ENCODE measurements at regions not wholly inside any gene's neighbourhood (a gene's known extent, or its start where the extent isn't known, plus 50 kb on each side); places are given as distances from the start of the nearest gene placed in this dataset.
A peak's percentile ranks its signal among the peaks of the same experiment; 100 is the strongest.

DNA sequence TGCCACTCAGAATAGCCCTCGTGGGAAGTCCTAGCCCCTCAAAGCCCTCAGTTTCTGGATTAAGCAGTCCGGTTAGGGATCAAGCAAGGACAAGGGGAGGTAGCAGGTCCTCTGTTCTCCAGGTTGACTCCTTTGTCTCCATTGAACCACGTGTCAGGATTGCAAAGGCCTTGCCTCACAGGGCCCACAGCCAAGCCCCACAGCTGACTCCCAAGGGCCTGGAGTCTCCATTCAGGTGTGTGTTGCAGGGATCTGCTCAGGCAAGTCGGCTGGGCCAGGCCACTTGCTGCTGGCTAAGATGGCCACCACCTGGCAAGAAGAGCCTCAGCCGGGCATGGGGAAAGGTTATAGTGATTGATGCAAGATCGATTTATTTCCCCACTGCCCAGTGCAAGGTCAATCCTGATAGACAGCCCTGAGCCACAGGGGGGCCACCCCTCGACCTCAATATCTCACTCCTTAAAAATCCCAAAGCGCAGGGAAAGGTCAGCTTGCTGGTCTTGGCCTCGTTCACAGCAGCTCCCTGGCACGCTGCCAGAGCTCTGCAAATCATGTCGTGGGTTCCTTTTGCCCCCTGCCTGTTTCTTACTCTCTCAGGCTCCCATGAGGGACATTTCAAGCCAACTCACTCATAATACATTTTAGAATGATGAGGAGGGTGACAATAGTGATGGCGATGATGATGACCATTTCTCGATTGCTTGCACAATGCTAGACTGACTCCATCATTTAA lies 75.9 kb downstream of the EDN3 start:
- no peak for DNase-seq

DNA sequence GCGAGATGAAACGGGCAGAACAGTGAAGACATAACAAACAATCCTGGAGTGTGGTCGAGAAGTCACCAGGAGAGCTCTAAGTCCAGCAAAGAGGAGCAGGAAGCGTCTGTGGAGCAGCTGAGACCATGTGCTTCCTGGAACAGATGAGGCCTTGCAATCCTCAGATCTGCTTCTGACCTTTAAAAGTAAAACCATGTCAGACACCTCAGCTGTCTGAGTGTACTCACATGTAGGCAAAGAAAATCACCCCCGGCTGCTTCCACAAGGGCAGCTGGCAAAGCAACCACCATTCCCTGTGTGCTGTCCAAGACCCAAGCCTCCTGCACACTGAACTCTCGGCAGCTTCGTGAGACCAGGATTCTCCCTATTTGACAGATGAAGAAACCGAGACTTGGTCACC lies 76.6 kb downstream of the EDN3 start:
- no peak for DNase-seq

DNA sequence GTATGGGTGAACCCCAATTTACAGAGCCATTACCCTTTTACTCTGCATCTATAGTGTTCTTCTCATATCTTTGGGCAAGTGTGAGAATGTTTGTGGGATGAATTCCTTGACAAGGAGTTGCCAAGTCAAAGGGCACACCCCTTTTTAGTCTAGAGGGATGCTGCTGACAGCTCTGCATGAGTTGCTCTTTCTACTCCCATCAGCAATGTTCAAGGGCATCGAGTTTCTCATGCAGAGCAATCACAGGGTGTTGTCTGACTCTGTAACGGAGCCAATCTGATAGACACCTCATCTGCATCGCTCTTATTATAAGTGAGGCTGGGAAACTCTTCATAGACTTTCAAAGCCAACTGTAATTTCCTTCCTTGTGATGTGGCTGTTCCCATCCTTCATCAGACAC lies 77.4 kb downstream of the EDN3 start:
- no peak for DNase-seq

DNA sequence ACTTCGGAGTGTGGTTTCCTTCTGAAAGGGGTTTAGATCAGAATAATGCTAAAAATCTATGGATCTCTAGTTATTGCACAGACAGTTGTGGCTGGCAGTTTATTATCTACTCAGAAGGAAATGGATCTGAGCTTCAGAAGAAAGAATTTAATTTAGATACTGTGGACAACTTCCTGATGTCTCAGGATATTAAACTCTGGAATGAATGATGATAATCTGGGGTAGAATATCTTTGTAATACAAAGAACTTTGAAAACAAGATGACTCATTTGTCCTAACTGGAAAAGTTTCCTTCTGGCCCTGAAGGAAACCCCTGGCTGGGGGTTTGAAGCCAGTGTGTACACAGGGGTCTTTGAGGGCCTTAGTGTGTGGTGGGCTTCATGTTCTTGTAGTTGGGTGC lies 78.0 kb downstream of the EDN3 start:
- DNase-seq: no peak

DNA sequence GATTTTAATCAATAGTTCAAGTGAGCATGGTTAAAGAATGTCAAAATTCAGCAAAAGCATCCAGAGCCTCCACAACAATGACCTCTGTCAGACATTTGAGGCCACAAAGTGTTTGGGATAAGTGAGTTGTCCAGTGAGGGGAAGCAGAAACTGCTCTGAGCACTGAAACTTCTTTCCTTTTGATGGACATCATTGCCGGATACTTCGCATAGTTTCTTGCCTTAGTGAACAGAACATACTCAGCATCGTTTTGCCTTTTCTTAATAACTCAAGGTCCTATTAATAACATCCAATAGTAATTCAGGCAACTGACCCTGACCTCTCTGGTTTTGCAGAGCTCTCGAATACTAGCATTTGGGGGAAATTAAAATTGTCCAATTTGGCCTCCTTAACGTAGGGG lies 78.6 kb downstream of the EDN3 start:
- no peak for DNase-seq

DNA sequence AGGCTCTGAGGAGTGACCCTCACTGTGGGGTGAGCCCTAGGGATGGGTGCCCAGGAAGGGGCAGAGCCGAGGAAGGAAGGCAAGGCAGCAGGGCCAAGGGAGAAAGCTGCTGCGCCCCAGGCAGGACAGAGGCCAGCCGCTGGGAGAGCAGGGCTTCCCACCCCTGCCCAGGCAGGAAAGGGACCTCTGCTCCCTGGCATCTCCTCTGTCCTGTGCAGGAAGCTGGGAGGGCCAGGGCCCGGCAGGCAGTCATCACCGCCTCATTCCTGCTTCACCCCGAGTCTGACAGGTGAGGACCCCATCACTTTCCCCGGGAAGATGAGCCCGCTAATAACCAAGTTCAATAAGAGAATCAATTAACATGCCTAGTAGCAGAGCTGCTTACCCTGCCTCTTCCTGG lies 81.3 kb downstream of the EDN3 start:
- DNase-seq: no peak

DNA sequence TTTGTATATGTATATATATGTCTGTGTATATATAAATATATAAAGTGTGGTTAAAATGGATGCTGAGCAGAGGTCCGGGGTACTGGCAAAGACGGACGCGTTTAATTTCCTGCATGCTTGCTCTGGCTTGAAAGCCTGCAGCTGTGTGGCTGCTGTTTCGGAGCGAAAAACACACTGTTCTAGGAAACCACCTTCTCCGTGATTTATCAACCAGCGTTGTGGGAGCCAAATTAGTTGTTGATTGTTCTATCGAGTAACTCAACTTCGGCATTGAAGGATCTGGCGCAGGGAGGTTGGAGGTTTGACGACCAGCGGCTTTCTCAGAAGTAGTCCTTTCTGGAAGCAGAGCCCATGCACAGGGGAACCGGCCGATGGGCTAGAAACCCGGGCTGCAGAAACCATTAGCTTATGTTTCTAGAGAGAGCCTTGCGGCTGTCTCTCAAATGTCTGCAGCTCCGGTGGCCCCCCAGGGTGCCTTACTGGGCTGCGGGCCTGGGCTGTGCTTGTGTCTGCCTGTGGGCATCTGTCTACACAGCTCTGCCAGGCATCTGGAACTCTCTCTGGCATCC lies 81.8 kb downstream of the EDN3 start:
- DNase-seq: no peak

DNA sequence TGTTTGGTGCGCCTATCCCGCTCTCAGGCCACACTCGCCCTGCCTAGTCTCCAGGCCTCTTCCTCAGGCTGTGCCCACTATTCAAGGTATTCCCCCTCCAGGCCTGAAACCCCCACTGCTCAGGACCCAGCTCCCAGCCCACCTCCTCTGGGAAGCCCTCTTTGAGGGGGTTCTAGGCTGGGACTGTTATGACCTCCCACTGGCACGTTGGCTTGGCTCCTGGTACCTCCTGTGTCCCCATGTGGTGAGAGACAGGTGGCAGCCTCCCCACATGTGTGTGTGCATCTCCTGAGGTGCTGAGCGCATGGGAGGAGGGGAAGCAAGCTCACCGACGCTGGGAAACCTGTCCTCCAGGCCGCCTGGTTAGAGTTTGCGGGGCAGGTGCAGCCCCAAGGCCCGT lies 82.5 kb downstream of the EDN3 start:
- no peak for DNase-seq

DNA sequence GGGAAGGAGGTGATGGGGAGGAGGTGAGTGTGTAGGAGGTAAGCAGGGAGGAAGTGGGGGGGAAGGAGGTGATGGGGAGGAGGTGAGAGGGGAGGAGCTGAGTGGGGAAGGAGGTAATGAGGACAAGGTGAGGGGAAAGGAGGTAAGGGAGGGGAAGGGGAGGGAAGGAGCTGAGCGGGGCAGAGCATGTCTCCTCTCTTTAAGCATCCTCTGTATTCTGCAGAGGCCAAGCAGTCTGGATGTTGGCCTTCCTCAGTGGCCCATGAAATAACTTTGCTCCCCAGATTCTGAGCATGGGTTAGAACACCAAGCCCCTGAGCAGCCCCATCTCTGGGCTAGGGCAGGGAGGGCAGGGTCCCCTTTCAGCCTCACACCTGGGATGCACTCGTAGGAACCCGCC lies 84.6 kb downstream of the EDN3 start:
- no peak for DNase-seq

DNA sequence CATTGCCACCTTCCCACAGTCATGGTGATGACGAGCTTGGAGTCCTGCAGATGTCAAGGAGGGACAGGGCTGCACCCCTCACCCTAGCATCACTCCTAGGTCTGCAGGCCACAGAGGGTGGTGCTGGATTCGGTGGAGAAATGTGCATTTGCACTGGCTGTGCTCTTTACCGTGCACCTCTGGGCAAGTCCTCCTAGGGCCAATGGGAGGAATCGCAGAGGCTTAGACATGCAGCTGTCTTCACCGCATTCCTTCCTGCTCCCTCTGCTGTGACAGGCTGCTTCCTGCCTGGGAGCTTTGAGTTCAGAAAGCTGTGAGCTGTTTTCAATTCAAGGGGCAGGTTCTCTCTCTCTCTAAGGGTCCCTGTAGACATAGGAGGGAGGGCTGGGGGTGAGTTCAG lies 85.1 kb downstream of the EDN3 start:
- DNase-seq: no peak

DNA sequence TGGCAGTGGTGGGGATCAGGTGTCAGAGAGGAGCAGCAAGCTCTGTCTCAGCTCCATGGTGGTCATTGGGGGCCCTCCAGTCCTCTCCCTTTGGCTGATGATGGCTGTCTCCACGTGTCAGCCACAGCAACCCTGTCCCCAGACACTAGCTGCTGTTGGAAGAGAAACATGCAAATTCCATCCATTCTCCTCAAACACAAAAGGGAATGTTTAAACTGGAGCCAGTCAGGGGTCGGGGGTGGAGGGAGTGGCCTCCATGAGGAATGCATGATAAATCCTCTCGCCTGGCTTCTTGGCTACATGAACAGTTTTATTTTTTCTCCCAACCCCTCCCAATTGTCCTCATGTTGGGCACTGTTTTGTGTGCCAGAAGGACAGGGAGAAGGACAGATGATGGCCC lies 86.4 kb downstream of the EDN3 start:
- no peak for DNase-seq

DNA sequence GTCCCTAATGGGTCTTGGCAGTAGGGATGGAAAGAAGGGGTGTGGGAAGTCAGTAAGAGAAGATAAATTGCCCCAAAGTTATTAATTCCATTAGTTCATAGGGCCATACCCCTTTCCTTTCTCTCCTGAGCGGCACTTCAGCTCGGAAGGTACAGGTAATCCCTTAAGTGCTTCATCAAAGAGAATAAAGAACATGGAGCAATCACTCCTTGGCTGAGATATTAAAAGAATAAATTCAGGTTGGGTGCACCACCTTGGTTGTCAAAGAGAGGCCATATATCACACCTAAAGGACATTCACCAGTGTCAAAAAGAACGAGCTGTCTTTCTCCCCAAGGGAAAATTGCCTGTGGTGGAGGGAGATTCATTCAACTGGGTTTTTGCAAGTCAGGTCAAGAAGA lies 87.5 kb downstream of the EDN3 start:
- no peak for DNase-seq

DNA sequence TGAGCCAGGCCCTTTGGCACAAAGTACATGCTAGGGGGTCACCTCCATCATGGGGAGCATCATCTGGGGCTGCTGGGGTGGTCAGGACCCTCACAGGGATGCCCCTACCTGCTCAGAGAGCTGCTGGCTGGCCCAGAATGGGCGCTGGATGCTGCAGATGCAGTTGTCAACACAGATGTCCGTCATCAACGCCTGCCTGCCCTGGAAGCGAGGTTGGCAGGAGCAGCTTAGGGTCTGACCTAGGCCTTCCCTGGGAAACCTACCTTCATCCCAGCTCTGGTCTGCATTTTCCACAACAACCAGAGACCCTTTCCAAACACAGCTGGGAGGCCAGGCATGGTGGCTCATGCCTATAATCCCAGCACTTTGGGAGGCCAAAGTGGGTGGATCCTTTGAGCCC lies 88.0 kb downstream of the EDN3 start:
- DNase-seq: no peak

DNA sequence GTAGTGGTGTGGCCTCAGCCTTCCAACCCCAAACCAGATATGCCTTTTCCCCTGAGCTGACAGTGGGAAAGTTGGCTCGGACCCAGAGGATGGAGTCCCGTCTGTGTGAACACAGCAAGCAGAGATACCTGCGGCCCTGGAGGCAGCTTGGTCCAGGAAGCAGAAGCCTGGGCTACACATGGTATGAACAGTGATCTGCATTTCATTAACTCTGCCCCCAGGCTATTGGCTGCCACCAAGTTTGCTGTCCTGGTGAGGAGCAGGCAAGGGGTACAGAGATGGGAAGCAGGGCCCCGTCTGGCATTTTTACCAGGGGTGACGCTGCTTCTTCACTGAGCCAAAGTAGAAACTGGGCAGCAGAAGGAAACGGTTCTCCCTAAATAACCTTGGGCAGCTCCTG lies 90.0 kb downstream of the EDN3 start:
- DNase-seq: no peak

DNA sequence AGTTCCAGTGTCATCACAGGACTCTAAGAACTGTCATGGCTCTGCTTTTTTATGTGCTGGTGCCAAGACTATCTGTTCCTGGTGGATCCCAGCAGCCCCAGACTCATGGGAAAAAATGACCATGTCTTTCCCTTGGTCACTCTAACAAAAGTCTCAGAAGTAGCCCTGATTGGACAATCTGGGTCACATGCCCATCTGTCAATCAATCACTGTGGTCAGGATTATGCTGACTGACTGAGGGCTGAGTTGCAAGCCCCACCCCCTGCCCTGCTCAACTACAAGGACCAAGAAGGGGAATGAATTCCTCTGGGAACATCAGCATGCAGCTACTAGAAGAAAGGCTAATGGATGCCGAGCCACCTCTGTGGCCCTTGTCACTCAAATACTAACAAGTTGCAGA lies 91.6 kb downstream of the EDN3 start:
- no peak for DNase-seq

DNA sequence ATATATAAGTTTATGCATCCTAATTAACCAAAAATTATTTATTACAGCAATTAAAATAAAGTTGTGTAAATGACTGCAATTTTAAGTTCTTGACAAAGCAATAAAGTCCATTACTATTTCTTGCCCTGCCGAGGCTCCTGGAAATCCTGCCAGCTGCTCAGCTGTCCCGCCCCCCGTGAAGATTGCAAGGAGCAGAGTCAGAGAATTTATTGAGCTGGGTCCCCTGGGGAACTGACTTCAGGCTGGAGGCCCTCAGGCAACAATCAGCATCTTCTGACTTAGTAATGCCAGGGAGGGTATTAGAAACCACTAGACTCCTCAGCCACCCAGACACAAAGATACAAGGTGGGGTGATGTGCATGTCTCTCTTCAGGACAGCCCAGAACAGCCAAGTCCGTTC lies 92.3 kb downstream of the EDN3 start:
- no peak for DNase-seq

DNA sequence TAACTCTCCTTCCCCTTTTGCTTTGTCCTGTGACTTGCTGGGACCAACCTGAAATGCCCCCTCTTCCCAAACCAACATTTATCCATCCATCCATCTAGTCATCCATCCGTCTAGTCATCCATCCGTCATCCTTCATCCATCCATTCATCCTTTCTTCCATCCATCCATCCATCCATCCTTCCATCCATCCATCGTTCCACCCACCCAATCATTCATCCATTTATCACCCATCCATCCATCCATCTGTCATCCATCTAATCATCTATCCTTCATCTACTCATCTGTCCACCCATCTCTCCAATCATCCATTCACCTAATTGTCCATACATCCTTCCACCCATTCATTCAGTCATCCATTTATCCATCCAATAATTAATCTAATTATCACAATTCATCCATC lies 92.7 kb downstream of the EDN3 start:
- DNase-seq: no peak

DNA sequence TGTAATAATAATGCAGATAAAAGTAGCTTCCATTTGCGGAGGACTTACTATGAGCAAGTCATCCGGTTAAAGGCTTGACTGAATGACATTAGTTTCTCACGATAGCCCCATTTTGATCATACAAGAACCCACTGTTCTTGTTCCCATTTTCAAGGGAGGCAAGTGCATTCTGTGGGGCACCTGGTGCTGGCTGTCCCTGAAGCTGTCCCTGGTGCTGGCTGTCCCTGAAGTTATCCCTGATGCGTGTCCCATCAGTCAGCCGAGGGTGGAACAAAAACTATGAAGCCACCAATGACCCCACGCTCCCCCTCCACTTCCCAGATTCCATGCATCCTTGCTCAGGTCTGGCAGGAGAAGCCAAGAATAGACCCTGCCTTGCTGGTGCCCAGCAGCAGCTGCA lies 95.3 kb downstream of the EDN3 start:
- no peak for DNase-seq

DNA sequence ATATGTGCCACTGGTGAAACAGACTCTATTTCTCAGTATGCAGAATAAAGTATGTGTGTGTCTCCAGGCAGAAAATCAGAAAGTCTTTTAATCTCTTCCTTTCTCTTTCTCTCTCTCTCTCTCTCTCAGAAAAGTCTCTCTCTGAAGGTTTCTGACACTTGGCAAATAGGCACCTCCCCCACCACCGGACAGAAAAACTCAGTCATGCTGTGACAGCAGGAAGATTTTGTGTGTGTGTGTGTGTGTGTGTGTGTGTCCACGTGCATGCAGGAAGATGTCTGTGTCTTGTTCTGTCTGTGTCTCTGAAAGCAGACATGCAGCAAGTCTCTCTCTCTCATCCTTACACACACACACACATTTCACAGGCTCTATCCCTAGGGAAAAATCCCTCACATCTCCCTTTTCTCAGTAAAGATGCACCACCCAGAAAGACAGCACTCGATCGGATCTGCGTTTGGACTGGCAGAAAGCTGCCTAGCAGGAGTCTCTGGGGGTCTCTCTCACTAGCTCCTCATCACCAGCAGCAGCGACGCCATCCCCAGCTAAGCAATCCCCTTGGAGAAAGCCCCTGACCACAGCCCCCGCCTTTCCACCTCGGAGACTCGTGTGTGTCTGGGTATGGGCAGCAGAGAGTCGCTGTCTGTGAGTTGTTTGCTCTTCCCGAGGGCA lies 98.3 kb downstream of the EDN3 start:
- DNase-seq: no peak

DNA sequence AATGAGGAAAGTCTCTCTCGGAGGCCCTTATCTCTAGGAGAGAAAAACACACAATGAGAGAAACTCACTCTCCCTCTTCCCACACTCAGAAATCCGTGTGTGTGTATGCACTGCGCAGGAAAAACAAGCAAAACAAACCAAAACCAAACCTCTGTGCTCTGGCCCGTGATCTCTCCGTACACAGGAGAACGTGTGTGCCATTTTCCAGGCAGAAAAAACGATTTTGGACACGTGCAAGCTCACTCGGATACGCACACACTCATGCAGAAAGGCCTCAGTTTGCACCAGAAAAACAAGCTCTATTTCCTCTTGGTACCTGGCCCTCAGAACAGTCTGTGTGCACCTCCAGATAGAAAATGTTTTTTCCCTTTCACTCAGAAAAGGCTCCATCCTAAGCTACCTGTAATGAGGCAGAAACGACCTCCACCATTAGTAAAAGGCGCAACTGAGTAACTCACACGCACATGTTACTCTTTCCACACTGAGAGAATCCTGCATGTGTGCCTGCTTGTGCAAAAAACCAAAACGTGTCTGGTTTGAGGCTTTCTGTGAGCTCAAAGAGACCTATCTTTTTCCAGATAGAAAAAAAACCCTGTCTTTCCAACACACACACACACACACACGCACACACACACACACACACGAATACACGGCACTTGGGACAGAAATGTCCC lies 99.2 kb downstream of the EDN3 start:
- no peak for DNase-seq

DNA sequence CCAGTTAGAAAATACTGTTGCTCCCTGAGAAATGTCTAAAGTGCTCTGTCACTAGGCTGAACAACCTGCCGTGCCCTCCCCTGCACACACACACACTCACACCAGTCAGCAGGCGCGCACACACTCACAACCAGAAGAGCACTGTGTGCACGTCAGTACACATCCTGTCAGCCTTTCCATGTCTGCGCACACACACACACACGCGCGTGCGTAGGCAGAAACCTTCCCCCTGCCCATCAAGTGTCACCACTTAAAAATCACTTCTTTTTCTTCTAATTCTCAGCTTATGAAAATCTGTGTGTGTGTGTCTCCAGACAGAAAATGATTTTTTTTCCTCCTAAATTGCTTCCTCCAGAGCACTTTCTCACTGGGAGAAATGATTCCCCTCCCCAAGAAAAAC lies 100.3 kb downstream of the EDN3 start:
- no peak for DNase-seq

DNA sequence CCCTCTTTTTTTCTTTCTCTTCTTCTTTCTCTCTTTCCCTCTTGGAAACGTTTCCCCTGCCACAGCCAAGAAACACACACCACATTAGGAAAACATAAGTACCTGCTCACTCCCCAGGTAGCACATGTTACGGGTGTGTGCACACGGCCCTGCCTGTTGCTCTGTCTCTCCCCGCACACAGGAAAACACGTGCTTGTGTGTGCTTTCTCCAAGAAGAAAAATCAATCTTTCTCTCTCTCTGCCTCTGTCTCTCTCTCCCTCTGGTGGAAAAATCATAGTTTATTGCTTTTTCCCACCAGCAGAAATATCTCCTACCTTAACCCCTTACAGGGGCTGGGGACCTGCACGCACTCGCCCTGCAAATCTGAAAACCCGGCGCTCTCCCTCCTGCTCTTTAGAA lies 102.3 kb downstream of the EDN3 start:
- DNase-seq: no peak

DNA sequence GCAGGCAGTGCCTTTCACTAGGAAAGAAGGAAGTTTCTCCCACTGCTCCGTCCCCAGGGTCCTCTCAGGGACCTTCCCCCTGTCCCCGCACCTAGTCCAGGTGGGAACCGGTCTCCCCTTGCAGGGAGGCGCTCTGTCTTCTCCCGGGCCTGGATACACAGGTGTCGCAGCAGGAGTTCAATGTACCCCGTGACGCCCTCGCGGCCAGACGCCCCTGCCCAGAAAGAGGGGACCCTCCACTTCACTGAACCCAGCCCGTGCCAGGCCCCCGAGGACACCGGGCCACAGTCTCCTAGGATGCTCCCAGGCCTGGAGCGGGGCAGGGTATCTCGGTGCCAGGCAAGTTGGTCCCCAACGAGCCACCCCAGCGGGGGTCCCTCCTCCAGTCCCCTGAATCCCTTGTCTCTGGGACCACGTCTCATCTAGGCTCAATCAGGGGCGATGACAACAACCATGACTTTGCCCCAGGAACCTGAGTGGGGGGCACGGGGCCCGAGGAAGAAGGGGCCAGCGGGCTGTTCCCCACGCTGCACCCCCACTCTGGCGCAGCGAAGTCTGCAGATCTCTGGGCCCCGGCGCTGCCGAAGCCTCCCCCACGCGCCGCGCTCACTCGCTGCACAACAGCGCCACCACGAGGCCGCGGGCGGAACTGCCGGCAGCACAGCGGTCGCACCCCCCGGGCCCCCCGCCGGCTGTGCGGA lies 103.0 kb downstream of the EDN3 start:
- DNase-seq: peak; percentile 1 to 8

DNA sequence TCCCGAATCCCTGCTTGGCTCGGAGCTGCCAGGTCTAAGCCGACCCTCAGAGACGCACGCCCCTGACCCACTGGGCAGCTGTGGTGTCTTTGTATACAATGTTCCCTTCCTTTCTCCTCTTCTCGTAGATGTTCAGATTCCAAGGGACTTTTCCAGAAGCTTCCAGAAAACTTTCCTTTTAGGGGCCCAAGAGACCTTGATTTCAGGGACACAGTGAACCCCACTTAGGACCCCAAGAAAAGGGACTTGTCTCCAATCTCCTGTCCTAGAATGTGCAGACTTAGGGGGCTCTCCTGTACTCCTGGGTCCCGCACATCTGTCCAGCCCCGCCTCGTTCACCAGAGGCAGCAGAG lies 103.5 kb downstream of the EDN3 start:
- DNase-seq: no peak

All from AML-193 (cell line).